ENCODE measurements at regions not wholly inside any gene's neighbourhood (a gene's known extent, or its start where the extent isn't known, plus 50 kb on each side); places are given as distances from the start of the nearest gene placed in this dataset.

- ChIA-PET POLR2A (interaction anchor here (0.9 kb wide), 1 partner anchor 9 kb away, joined by 3 read pairs; no protein-coding TSS in a partner anchor), CTCF (interaction anchor here (2.6 kb wide), 1 partner anchor 26 kb away, joined by 9 read pairs; no protein-coding TSS in a partner anchor)
- no peak for TF ChIP-seq CTCF (IDR thresholded peaks at IDR 0.05)
- no peak for DNase-seq
- intact Hi-C loops (cut with micrococcal nuclease), result no loop called here
- H3K27ac Mint-ChIP-seq, result no peak overlapping the region
- H3K27me3 Mint-ChIP-seq, result no peaks in the 10 kb centered on the region
- no peak overlapping the region for H3K4me3 Mint-ChIP-seq
- peaks cover 13% of the 10 kb centered on the region for H3K4me1 Mint-ChIP-seq (ENCODE audit: low read depth)
- H3K9me3 Mint-ChIP-seq, result no peaks in the 10 kb centered on the region
- ATAC-seq, result no peak
- H3K36me3 Mint-ChIP-seq (ENCODE audit: low read depth), result no peaks in the 10 kb centered on the region
Observed at GRCh38 chr2:203789618-203790017, 78.0 kb upstream of the CTLA4 start.

GRCh38 chr2:203790134-203790852 is 77.3 kb upstream of the CTLA4 start:
- Mint-ChIP-seq H3K4me3 (no peak overlapping the region), H3K9me3 (no peaks in the 10 kb centered on the region), H3K4me1 (ENCODE audit: low read depth) (peaks cover 8% of the 10 kb centered on the region), H3K36me3 (ENCODE audit: low read depth) (no peaks in the 10 kb centered on the region), H3K27ac (no peak overlapping the region), H3K27me3 (no peaks in the 10 kb centered on the region)
- intact Hi-C loops (cut with micrococcal nuclease), result no loop called here
- POLR2A ChIA-PET, result interaction anchor here (0.9 kb wide), 1 partner anchor 9 kb away, joined by 3 read pairs; no protein-coding TSS in a partner anchor
- DNase-seq, result no peak
- no peak for ATAC-seq
- CTCF ChIA-PET, result interaction anchor here (2.6 kb wide), 1 partner anchor 25 kb away, joined by 9 read pairs; no protein-coding TSS in a partner anchor
- no peak for TF ChIP-seq CTCF (IDR thresholded peaks at IDR 0.05)

- intact Hi-C loops (cut with micrococcal nuclease), result no loop called here
- ChIA-PET POLR2A (interaction anchor here (1.4 kb wide), 1 partner anchor 9 kb away, joined by 5 read pairs; no protein-coding TSS in a partner anchor), CTCF (interaction anchor here (1.0 to 1.4 kb wide), 2 partner anchors 14 to 47 kb away, joined by 3 read pairs; no protein-coding TSS in a partner anchor)
- Mint-ChIP-seq H3K9me3 (peaks cover 17% of the 10 kb centered on the region), H3K27ac (no peak overlapping the region), H3K27me3 (no peaks in the 10 kb centered on the region), H3K4me3 (no peak overlapping the region), H3K4me1 (ENCODE audit: low read depth) (peaks cover 34% of the 10 kb centered on the region), H3K36me3 (ENCODE audit: low read depth) (peaks cover 15% of the 10 kb centered on the region)
- ATAC-seq, result no peak
- no peak for DNase-seq
- TF ChIP-seq CTCF (IDR thresholded peaks at IDR 0.05), result no peak
Observed at GRCh38 chr2:203796248-203797010, 71.1 kb upstream of the CTLA4 start.

- DNase-seq, result no peak
- Mint-ChIP-seq H3K36me3 (ENCODE audit: low read depth) (peaks cover 17% of the 10 kb centered on the region), H3K4me1 (ENCODE audit: low read depth) (peaks cover 40% of the 10 kb centered on the region), H3K27me3 (no peaks in the 10 kb centered on the region), H3K27ac (no peak overlapping the region), H3K9me3 (peaks cover 20% of the 10 kb centered on the region), H3K4me3 (no peak overlapping the region)
- ChIA-PET POLR2A (interaction anchor here (0.8 to 1.4 kb wide), 4 partner anchors 10 to 88 kb away, joined by 3 to 5 read pairs (median 4); no protein-coding TSS in a partner anchor), CTCF (interaction anchor here (1.0 to 1.4 kb wide), 2 partner anchors 15 to 48 kb away, joined by 3 read pairs; no protein-coding TSS in a partner anchor)
- TF ChIP-seq CTCF (IDR thresholded peaks at IDR 0.05), result no peak
- ATAC-seq, result no peak
- intact Hi-C loops (cut with micrococcal nuclease), result no loop called here
Observed at GRCh38 chr2:203797276-203797675, 70.3 kb upstream of the CTLA4 start.

Data from activated CD8-positive, alpha-beta T cell treated with anti-CD3 and anti-CD28 coated beads for 36 hours (primary cell).